Erythroblast (primary cell): ENCODE measurements at regions not wholly inside any gene's neighbourhood (a gene's known extent, or its start where the extent isn't known, plus 50 kb on each side); places are given as distances from the start of the nearest gene placed in this dataset.

Experiments used
- GATA1 ChIP-seq: IDR thresholded peaks from 2 replicates; pipeline ENCODE4 v1.6.1; 2011; ENCODE audit warnings: low read depth, mild to moderate bottlenecking, control low read depth, low read length, moderate library complexity
- POLR2A ChIP-seq: IDR thresholded peaks from 2 replicates; pipeline ENCODE4 v1.6.1; 2011; ENCODE audit warnings: mild to moderate bottlenecking, low read length

DNA sequence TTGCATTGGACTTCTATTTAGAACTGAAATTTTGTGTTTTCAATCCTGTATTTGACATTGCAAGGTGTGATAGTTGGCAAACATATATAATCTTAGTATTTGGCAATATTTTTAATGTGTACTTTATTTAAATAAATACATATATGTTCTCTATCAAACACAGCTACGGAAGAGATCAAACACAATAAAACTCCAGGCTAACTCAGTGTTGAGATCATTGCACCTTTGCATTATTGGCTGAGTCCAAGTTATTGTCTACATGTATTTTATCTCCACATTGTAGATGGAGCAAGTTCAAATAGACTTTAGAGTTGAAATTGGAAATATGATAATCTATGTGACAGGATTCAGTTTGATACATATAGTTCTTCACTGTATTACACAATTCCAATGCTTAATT, 176.7 kb downstream of the ST6GAL2 start:
- no peak for TF ChIP-seq POLR2A
- no peak for TF ChIP-seq GATA1
